ENCODE measurements at regions not wholly inside any gene's neighbourhood (a gene's known extent, or its start where the extent isn't known, plus 50 kb on each side); places are given as distances from the start of the nearest gene placed in this dataset.

GRCh38 chr3:5425371-5425770 is 237.9 kb downstream of the EDEM1 start:
- TF ChIP-seq, protein P1, sequence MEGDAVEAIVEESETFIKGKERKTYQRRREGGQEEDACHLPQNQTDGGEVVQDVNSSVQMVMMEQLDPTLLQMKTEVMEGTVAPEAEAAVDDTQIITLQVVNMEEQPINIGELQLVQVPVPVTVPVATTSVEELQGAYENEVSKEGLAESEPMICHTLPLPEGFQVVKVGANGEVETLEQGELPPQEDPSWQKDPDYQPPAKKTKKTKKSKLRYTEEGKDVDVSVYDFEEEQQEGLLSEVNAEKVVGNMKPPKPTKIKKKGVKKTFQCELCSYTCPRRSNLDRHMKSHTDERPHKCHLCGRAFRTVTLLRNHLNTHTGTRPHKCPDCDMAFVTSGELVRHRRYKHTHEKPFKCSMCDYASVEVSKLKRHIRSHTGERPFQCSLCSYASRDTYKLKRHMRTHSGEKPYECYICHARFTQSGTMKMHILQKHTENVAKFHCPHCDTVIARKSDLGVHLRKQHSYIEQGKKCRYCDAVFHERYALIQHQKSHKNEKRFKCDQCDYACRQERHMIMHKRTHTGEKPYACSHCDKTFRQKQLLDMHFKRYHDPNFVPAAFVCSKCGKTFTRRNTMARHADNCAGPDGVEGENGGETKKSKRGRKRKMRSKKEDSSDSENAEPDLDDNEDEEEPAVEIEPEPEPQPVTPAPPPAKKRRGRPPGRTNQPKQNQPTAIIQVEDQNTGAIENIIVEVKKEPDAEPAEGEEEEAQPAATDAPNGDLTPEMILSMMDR (conservative IDR thresholded peaks at IDR 0.05) = no peak
- TF ChIP-seq ZFX (IDR thresholded peaks at IDR 0.05) = no peak
